DOHH2 (cell line): ENCODE measurements at regions not wholly inside any gene's neighbourhood (a gene's known extent, or its start where the extent isn't known, plus 50 kb on each side); places are given as distances from the start of the nearest gene placed in this dataset.
A peak's percentile ranks its signal among the peaks of the same experiment; 100 is the strongest.

Experiments
- H3F3A ChIP-seq: fragments of 200-600 bp; sonication (generic), shearing (Covaris generic); 2 replicates; pipeline ENCODE4 v1.6.0; 2016; ENCODE audit warnings: antibody characterized with exemption, mild to moderate bottlenecking; ENCODE audit not compliant: control insufficient read depth, insufficient read depth
- H3K27ac ChIP-seq: fragments of 200-600 bp; sonication (generic); 2 replicates; pipeline ENCODE4 v1.5.1; 2014; ENCODE audit warnings: low read depth, mild to moderate bottlenecking, low read length, moderate library complexity
- H3K27me3 ChIP-seq: fragments of 200-600 bp; sonication (generic); 2 replicates; pipeline ENCODE4 v1.6.1; 2014; ENCODE audit warnings: mild to moderate bottlenecking, low read length, mixed read lengths; ENCODE audit not compliant: control insufficient read depth
- H3K36me3 ChIP-seq: fragments of 200-600 bp; sonication (generic); 2 replicates; pipeline ENCODE4 v1.6.1; 2014; ENCODE audit warnings: mild to moderate bottlenecking, low read length, moderate library complexity, mixed read lengths; ENCODE audit not compliant: control insufficient read depth
- H3K4me1 ChIP-seq: fragments of 200-600 bp; sonication (generic); 2 replicates; pipeline ENCODE4 v1.6.1; 2014; ENCODE audit warnings: mild to moderate bottlenecking, low read length, mixed read lengths; ENCODE audit not compliant: control insufficient read depth
- H3K4me2 ChIP-seq: fragments of 200-600 bp; sonication (generic); 2 replicates; pipeline ENCODE4 v1.6.0; 2014; ENCODE audit warnings: mild to moderate bottlenecking, low read length, moderate library complexity
- H3K4me3 ChIP-seq: fragments of 200-600 bp; sonication (generic); 2 replicates; pipeline ENCODE4 v1.5.1; 2014; ENCODE audit warnings: mild to moderate bottlenecking, low read length, mixed read lengths
- H3K79me2 ChIP-seq: fragments of 200-600 bp; sonication (generic); 2 replicates; pipeline ENCODE4 v1.6.1; 2014; ENCODE audit warnings: mild to moderate bottlenecking, low read length, mixed read lengths; ENCODE audit not compliant: control insufficient read depth
- H3K9me2 ChIP-seq: fragments of 200-600 bp; sonication (generic); replicated peaks from 2 replicates; pipeline ENCODE4 v1.6.1; 2014; ENCODE audit warnings: mild to moderate bottlenecking, low read length, mixed read lengths; ENCODE audit not compliant: control insufficient read depth
- H3K9me3 ChIP-seq: fragments of 200-600 bp; sonication (generic); 2 replicates; pipeline ENCODE4 v1.6.1; 2014; ENCODE audit warnings: antibody characterized with exemption, low read length, mixed read lengths; ENCODE audit not compliant: control insufficient read depth, insufficient read depth
- H4K20me1 ChIP-seq: fragments of 200-600 bp; sonication (generic); 2 replicates; pipeline ENCODE4 v1.6.0; 2014; ENCODE audit warnings: low read depth, mild to moderate bottlenecking, antibody characterized with exemption, low read length, moderate library complexity; ENCODE audit not compliant: control insufficient read depth, insufficient read depth
- EZH2phosphoT487 ChIP-seq: fragments of 200-600 bp; sonication (generic); IDR thresholded peaks from 2 replicates; pipeline ENCODE4 v1.6.1; 2017; ENCODE audit warnings: borderline replicate concordance, mild to moderate bottlenecking, antibody characterized with exemption, low read length, moderate library complexity, mixed read lengths
- TF ChIP-seq, protein P1 (sequence below): fragments of 200-600 bp; sonication (generic); IDR thresholded peaks from one replicate; pipeline ENCODE4 v1.5.1; 2014; ENCODE audit warnings: antibody characterized with exemption, mild to moderate bottlenecking, low read depth, low read length; ENCODE audit not compliant: poor library complexity, severe bottlenecking

DNA sequence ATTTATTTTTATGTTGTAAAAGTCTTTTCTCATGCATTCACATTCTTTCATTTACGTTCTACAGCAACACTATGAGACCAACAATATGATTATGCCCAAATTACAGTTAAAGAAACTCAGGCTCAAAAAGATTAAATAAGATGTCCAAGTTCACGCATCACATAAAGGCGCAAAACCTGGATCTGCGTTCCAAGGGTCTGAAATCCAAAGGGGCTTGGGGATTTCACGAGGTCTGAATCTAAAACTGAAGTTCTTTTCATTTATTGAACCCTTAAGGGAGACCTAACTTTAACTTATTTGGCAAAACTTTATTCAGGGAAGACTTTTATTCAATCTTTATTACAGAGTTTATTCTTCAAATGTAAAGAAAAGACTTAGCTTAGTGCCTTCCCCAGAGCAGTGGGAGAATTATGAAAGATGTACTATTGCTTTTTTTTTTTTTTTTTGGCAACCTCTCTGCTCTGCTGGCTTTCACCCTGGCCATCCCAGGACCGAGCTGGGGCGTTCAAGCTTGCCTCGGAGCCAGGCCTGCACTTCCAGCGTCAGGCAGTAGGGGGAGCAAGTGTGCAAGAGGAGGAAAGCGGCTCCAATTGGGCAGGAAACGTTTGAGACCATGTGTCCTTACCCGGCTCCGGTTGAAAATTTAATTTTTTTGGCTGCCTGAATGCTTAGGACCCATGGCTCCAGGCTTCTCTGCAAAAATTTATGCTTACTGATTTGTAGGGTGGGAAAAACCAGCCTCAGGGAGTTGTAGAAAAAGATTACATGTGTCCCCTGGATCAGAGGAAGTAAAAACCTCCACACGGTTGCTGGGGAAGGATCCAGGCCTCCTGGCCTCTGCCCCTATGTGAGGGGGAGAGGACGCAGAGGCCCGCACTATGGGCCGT is 344.3 kb upstream of the KLF3 start:
- no peaks in the 10 kb centered on the region for H3F3A ChIP-seq
- H3K9me3 ChIP-seq = no peaks in the 10 kb centered on the region
- H3K4me2 ChIP-seq = peak overlapping the region; percentile 47
- no peaks in the 10 kb centered on the region for H3K36me3 ChIP-seq
- H3K4me3 ChIP-seq = peak overlapping the region; percentile 45
- H3K27me3 ChIP-seq = 0 out of 2 replicates have a peak, but pooled peaks cover 10% of the 10 kb centered on the region
- no peak overlapping the region for H3K27ac ChIP-seq
- no peaks in the 10 kb centered on the region for H3K79me2 ChIP-seq
- H3K9me2 ChIP-seq = no peaks in the 10 kb centered on the region
- no peaks in the 10 kb centered on the region for H4K20me1 ChIP-seq
- TF ChIP-seq, protein P1, sequence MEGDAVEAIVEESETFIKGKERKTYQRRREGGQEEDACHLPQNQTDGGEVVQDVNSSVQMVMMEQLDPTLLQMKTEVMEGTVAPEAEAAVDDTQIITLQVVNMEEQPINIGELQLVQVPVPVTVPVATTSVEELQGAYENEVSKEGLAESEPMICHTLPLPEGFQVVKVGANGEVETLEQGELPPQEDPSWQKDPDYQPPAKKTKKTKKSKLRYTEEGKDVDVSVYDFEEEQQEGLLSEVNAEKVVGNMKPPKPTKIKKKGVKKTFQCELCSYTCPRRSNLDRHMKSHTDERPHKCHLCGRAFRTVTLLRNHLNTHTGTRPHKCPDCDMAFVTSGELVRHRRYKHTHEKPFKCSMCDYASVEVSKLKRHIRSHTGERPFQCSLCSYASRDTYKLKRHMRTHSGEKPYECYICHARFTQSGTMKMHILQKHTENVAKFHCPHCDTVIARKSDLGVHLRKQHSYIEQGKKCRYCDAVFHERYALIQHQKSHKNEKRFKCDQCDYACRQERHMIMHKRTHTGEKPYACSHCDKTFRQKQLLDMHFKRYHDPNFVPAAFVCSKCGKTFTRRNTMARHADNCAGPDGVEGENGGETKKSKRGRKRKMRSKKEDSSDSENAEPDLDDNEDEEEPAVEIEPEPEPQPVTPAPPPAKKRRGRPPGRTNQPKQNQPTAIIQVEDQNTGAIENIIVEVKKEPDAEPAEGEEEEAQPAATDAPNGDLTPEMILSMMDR = peak; percentile 96
- TF ChIP-seq EZH2phosphoT487 = no peak
- H3K4me1 ChIP-seq = peaks cover 18% of the 10 kb centered on the region

DNA sequence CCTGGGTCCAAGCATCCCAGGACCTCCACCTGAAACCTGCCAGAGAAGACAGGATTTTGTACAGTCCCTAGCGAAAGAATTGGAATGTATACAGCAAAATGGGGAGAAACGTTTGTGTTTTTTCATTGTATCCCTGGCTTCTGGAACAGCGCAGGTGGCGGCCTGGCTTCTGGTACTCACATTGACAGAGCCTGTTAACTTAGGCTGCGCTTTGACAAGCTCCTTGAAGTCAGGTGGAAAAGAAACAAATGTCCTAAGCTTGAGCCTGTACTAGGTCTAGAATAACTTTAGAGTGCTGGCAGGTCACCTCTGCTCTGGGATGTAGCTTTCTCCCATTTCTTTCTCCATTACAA is 343.7 kb upstream of the KLF3 start:
- no peaks in the 10 kb centered on the region for H3K79me2 ChIP-seq
- no peak overlapping the region for H3K4me3 ChIP-seq
- TF ChIP-seq EZH2phosphoT487 = no peak
- TF ChIP-seq, protein P1 = no peak
- H3K27me3 ChIP-seq = 0 out of 2 replicates have a peak, but pooled peaks cover 10% of the 10 kb centered on the region
- H3F3A ChIP-seq = no peaks in the 10 kb centered on the region
- H3K4me2 ChIP-seq = no peak overlapping the region
- H4K20me1 ChIP-seq = no peaks in the 10 kb centered on the region
- no peaks in the 10 kb centered on the region for H3K9me3 ChIP-seq
- peaks cover 18% of the 10 kb centered on the region for H3K4me1 ChIP-seq
- H3K27ac ChIP-seq = no peak overlapping the region
- H3K36me3 ChIP-seq = no peaks in the 10 kb centered on the region
- H3K9me2 ChIP-seq = no peaks in the 10 kb centered on the region

DNA sequence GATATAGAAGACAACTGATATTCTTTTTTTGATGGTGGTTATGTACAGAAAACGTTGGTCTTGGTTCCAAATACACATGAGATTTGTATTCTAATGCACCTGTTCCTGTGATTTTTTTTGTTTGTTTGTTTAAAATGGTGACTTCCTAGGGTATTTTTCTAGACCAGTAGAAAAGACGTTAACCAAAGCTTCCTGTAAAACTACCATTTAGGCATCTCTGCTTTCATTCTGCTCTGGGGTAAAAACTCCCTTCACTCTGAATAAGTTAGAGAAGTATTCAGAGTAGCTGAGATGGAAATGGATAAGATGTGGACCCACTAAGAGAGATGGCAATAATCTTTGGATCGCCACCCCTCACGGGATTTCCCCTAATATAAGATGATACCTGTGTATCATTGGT is 343.2 kb upstream of the KLF3 start:
- Histone ChIP-seq H3K9me3 (no peaks in the 10 kb centered on the region), H3K4me3 (no peak overlapping the region), H3K79me2 (no peaks in the 10 kb centered on the region), H3K9me2 (no peaks in the 10 kb centered on the region), H3K4me2 (no peak overlapping the region), H3K27ac (no peak overlapping the region), H3K27me3 (0 out of 2 replicates have a peak, but pooled peaks cover 10% of the 10 kb centered on the region), H3F3A (no peaks in the 10 kb centered on the region), H3K36me3 (no peaks in the 10 kb centered on the region), H4K20me1 (no peaks in the 10 kb centered on the region), H3K4me1 (peaks cover 18% of the 10 kb centered on the region)
- no peak for TF ChIP-seq EZH2phosphoT487
- TF ChIP-seq, protein P1 = no peak
